ENCODE measurements at regions not wholly inside any gene's neighbourhood (a gene's known extent, or its start where the extent isn't known, plus 50 kb on each side); places are given as distances from the start of the nearest gene placed in this dataset.

DNA sequence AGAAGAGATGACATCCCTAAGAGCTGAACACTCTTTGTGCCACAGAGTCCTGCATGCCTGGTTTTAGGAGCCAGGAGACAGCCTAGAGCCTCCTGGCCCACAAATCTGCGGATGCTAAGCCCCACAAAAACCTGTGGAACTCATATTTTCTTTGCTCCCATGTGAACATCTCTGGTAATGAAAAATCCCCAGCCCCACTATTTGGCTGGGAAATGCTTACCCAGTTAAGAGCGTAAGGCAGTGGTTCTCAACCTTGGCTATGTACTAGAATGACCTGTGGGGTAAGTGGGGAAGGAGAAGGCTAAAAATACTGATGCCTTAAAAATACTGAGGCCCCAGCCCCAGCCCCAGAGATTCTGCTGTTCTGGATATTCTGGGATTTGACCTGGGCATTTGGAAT is 208.1 kb downstream of the EN1 start:
- no peaks in the 10 kb centered on the region for H3K4me1 ChIP-seq (ENCODE audit: insufficient read depth, low read length, severe bottlenecking)
- no peaks in the 10 kb centered on the region for H3K27me3 ChIP-seq (ENCODE audit: insufficient read depth, low read length)

DNA sequence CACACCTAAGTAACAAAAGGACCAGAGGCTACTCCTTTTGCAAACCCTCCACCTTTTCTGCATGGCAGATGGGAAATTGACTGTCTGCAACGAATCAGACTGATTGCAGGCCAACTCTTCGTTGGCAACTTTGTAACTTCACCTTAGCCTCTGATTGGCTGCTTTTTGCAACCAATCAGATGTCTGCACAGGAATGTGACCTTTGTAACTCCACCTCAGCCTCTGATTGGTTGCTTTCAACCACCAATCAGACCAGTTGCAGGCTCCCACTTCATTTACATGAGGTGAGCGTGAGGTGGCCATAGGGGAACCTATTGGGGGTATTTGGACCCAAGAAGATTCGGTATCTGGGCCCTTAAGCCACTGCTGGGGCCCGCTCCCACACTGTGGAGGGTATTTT is 209.0 kb downstream of the EN1 start:
- no peak overlapping the region for H3K4me3 ChIP-seq (ENCODE audit: low read depth, low read length, poor library complexity, severe bottlenecking)
- H3K9ac ChIP-seq (ENCODE audit: low read length): no peak overlapping the region
- no peak overlapping the region for H3K4me2 ChIP-seq (ENCODE audit: low read length)
- TF ChIP-seq EZH2 (IDR thresholded peaks at IDR 0.05; ENCODE audit: borderline replicate concordance, low read length): no peak
- TF ChIP-seq CTCF (IDR thresholded peaks at IDR 0.05; ENCODE audit: low read length): no peak
- no peaks in the 10 kb centered on the region for H3K9me2 ChIP-seq (ENCODE audit: low read depth, low read length)
- H3K36me3 ChIP-seq (ENCODE audit: insufficient read depth, low read length): no peaks in the 10 kb centered on the region
- H3K79me2 ChIP-seq (ENCODE audit: insufficient read depth, low read length): no peaks in the 10 kb centered on the region
- H3K27me3 ChIP-seq (ENCODE audit: insufficient read depth, low read length): no peaks in the 10 kb centered on the region
- H3F3A ChIP-seq (ENCODE audit: insufficient read depth, low read length): no peaks in the 10 kb centered on the region
- no peaks in the 10 kb centered on the region for H3K4me1 ChIP-seq (ENCODE audit: insufficient read depth, low read length, severe bottlenecking)
- no peaks in the 10 kb centered on the region for H4K20me1 ChIP-seq (ENCODE audit: insufficient read depth, low read length)
- no peak overlapping the region for H3K27ac ChIP-seq (ENCODE audit: low read depth, low read length, poor library complexity, severe bottlenecking)
- H2AFZ ChIP-seq (ENCODE audit: low read length): no peak overlapping the region
- H3K9me3 ChIP-seq (ENCODE audit: low read length): no peaks in the 10 kb centered on the region

More for the DNA sequence above, 208.1 kb downstream of the EN1 start:
- Histone ChIP-seq H4K20me1 (ENCODE audit: insufficient read depth, low read length) (no peaks in the 10 kb centered on the region), H3K79me2 (ENCODE audit: insufficient read depth, low read length) (no peaks in the 10 kb centered on the region), H3K9me2 (ENCODE audit: low read depth, low read length) (no peaks in the 10 kb centered on the region), H3K27ac (ENCODE audit: low read depth, low read length, poor library complexity, severe bottlenecking) (no peak overlapping the region), H3K36me3 (ENCODE audit: insufficient read depth, low read length) (no peaks in the 10 kb centered on the region), H3K4me2 (ENCODE audit: low read length) (no peak overlapping the region), H3F3A (ENCODE audit: insufficient read depth, low read length) (no peaks in the 10 kb centered on the region), H3K9me3 (ENCODE audit: low read length) (no peaks in the 10 kb centered on the region), H3K4me3 (ENCODE audit: low read depth, low read length, poor library complexity, severe bottlenecking) (no peak overlapping the region), H3K9ac (ENCODE audit: low read length) (no peak overlapping the region), H2AFZ (ENCODE audit: low read length) (no peak overlapping the region)
- no peak for TF ChIP-seq CTCF (IDR thresholded peaks at IDR 0.05; ENCODE audit: low read length)
- no peak for TF ChIP-seq EZH2 (IDR thresholded peaks at IDR 0.05; ENCODE audit: borderline replicate concordance, low read length)

GRCh38 chr2:118635891-118636290 is 211.6 kb downstream of the EN1 start:
- TF ChIP-seq CTCF (IDR thresholded peaks at IDR 0.05; ENCODE audit: low read length) (no peak), EZH2 (IDR thresholded peaks at IDR 0.05; ENCODE audit: borderline replicate concordance, low read length) (no peak)
- Histone ChIP-seq H3K27ac (ENCODE audit: low read depth, low read length, poor library complexity, severe bottlenecking) (no peak overlapping the region), H4K20me1 (ENCODE audit: insufficient read depth, low read length) (no peaks in the 10 kb centered on the region), H3K4me2 (ENCODE audit: low read length) (no peak overlapping the region), H3K4me3 (ENCODE audit: low read depth, low read length, poor library complexity, severe bottlenecking) (no peak overlapping the region), H3K4me1 (ENCODE audit: insufficient read depth, low read length, severe bottlenecking) (no peaks in the 10 kb centered on the region), H3K9me2 (ENCODE audit: low read depth, low read length) (no peaks in the 10 kb centered on the region), H3K79me2 (ENCODE audit: insufficient read depth, low read length) (no peaks in the 10 kb centered on the region), H3K9ac (ENCODE audit: low read length) (no peak overlapping the region), H3K36me3 (ENCODE audit: insufficient read depth, low read length) (no peaks in the 10 kb centered on the region), H3K9me3 (ENCODE audit: low read length) (no peaks in the 10 kb centered on the region), H3K27me3 (ENCODE audit: insufficient read depth, low read length) (no peaks in the 10 kb centered on the region), H3F3A (ENCODE audit: insufficient read depth, low read length) (no peaks in the 10 kb centered on the region), H2AFZ (ENCODE audit: low read length) (no peak overlapping the region)
